SK-N-SH (cell line): ENCODE measurements at regions not wholly inside any gene's neighbourhood (a gene's known extent, or its start where the extent isn't known, plus 50 kb on each side); places are given as distances from the start of the nearest gene placed in this dataset.
"Not testable (repeated sequence)": the region's sequence is repeated elsewhere in the genome, so short reads cannot be mapped to it uniquely, and the experiment has no call there.

ENCODE experiments used
- CTCF ChIA-PET: fragments of 300-600, 350-600 bp; formaldehyde crosslinking; extraction: SDS; loops from one replicate; lab custom pipeline; 2021; lab: Yijun Ruan, JAX
- POLR2A ChIA-PET: fragments of 350-600 bp; sonication (Branson Sonifier 250); formaldehyde crosslinking; extraction: SDS; loops from one replicate; lab custom pipeline; 2020; ENCODE audit warnings: antibody characterized with exemption, inconsistent platforms; lab: Yijun Ruan, JAX
- DNase-seq: peaks from one replicate; pipeline ENCODE4 v3.0.0; 2012
- H2AFZ ChIP-seq: fragments of 200-600 bp; sonication (generic); 2 replicates; pipeline ENCODE4 v1.8.1; 2016; ENCODE audit warnings: antibody characterized with exemption, mild to moderate bottlenecking, low read depth
- H3F3A ChIP-seq: fragments of 200-600 bp; sonication (generic); replicated peaks from 2 replicates; pipeline ENCODE3; 2016; ENCODE audit warnings: antibody characterized with exemption, mild to moderate bottlenecking; ENCODE audit not compliant: insufficient read depth
- H3K27ac ChIP-seq, 2 experiments: fragments of 200-500 bp in 1 of 2; fragments of 200-600 bp in 1 of 2; sonication (Bioruptor generic) in 1 of 2; sonication (generic), shearing (Covaris generic) in 1 of 2; 2 replicates each; pipeline versions ENCODE4 v1.5.1 to v1.6.1; 2014 to 2016; ENCODE audit warnings: low read depth in 2 of 2, inconsistent platforms in 1 of 2, low read length in 1 of 2, mild to moderate bottlenecking in 1 of 2, mixed read lengths in 1 of 2
- H3K27me3 ChIP-seq: fragments of 200-600 bp; sonication (generic), shearing (Covaris generic); 2 replicates; pipeline ENCODE4 v1.6.1; 2016; ENCODE audit warnings: mixed run types; ENCODE audit not compliant: insufficient read depth
- H3K36me3 ChIP-seq, 2 experiments: fragments of 200-500 bp in 1 of 2; fragments of 200-600 bp in 1 of 2; sonication (Bioruptor generic) in 1 of 2; sonication (generic) in 1 of 2; replicated peaks in 1 of 2; 2 replicates each; pipeline versions ENCODE3 to v1.5.1; 2014 to 2016; ENCODE audit warnings: low read length in 1 of 2, mild to moderate bottlenecking in 1 of 2; ENCODE audit not compliant: insufficient read depth in 2 of 2, control insufficient read depth in 1 of 2
- H3K4me1 ChIP-seq, 2 experiments: fragments of 200-500 bp in 1 of 2; fragments of 200-600 bp in 1 of 2; sonication (Bioruptor generic) in 1 of 2; sonication (generic), shearing (Covaris generic) in 1 of 2; 2 replicates each; pipeline versions ENCODE4 v1.5.1 to v1.6.1; 2014 to 2016; ENCODE audit warnings: low read depth in 1 of 2, low read length in 1 of 2, mixed run types in 1 of 2; ENCODE audit not compliant: insufficient read depth in 2 of 2, control insufficient read depth in 1 of 2
- H3K4me2 ChIP-seq: fragments of 200-600 bp; sonication (generic), shearing (Covaris generic); 2 replicates; pipeline ENCODE4 v1.6.1; 2017; ENCODE audit warnings: mixed run types
- H3K4me3 ChIP-seq, 2 experiments: fragments of 200-500 bp in 1 of 2; fragments of 200-600 bp in 1 of 2; sonication (Bioruptor generic) in 1 of 2; sonication (generic), shearing (Covaris generic) in 1 of 2; 2 replicates each; pipeline versions ENCODE4 v1.5.1 to v1.8.1; 2014 to 2016; ENCODE audit warnings: low read depth in 2 of 2, inconsistent platforms in 1 of 2, low read length in 1 of 2, mild to moderate bottlenecking in 1 of 2, mixed read lengths in 1 of 2, moderate library complexity in 1 of 2
- H3K79me2 ChIP-seq: fragments of 200-600 bp; sonication (generic); 2 replicates; pipeline ENCODE4 v1.8.1; 2017; ENCODE audit warnings: mild to moderate bottlenecking; ENCODE audit not compliant: insufficient read depth
- H3K9ac ChIP-seq: fragments of 200-600 bp; sonication (generic); 2 replicates; pipeline ENCODE4 v1.6.1; 2017; ENCODE audit warnings: mixed run types
- H3K9me2 ChIP-seq: fragments of 200-600 bp; sonication (generic); 2 replicates; pipeline ENCODE4 v1.6.1; 2017; ENCODE audit warnings: mixed run types
- H3K9me3 ChIP-seq: fragments of 200-600 bp; sonication (generic); 2 replicates; pipeline ENCODE4 v1.6.1; 2017; ENCODE audit warnings: mixed run types, mild to moderate bottlenecking, moderate library complexity
- H4K20me1 ChIP-seq: fragments of 200-600 bp; sonication (generic); 2 replicates; pipeline ENCODE4 v1.6.1; 2017; ENCODE audit warnings: mild to moderate bottlenecking, mixed run types; ENCODE audit not compliant: insufficient read depth
- CHD2 ChIP-seq: fragments of 150-350 bp; IDR thresholded peaks from 2 replicates; pipeline ENCODE4 v1.6.1; 2018; ENCODE audit warnings: low read length; ENCODE audit not compliant: partially characterized antibody
- EP300 ChIP-seq, 2 experiments: IDR thresholded peaks; 2 replicates each; pipeline versions ENCODE4 v1.4.0 to v1.6.1; 2012; ENCODE audit warnings: borderline replicate concordance in 1 of 2, low read depth in 1 of 2, low read length in 1 of 2
- FOSL2 ChIP-seq: IDR thresholded peaks from 2 replicates; pipeline ENCODE4 v1.4.0; 2012; ENCODE audit warnings: low read depth, mild to moderate bottlenecking, moderate library complexity, borderline replicate concordance
- FOXM1 ChIP-seq: IDR thresholded peaks from 2 replicates; pipeline ENCODE4 v1.4.0; 2012; ENCODE audit warnings: low read depth, mild to moderate bottlenecking
- GABPA ChIP-seq: IDR thresholded peaks from 2 replicates; pipeline ENCODE4 v1.4.0; 2012; ENCODE audit warnings: low read depth, mild to moderate bottlenecking
- GATA2 ChIP-seq: sonication (generic); formaldehyde crosslinking; IDR thresholded peaks from 2 replicates; pipeline ENCODE4 v1.5.0; 2020; ENCODE audit warnings: mild to moderate bottlenecking, missing genetic modification reagents
- JUND ChIP-seq: IDR thresholded peaks from 2 replicates; pipeline ENCODE4 v1.4.0; 2012
- MEF2A ChIP-seq: IDR thresholded peaks from 2 replicates; pipeline ENCODE4 v1.4.0; 2012; ENCODE audit warnings: low read depth, borderline replicate concordance
- REST ChIP-seq: IDR thresholded peaks from 2 replicates; pipeline ENCODE4 v1.6.1; 2012; ENCODE audit warnings: mild to moderate bottlenecking, low read depth, low read length, moderate library complexity
- RXRA ChIP-seq: IDR thresholded peaks from 2 replicates; pipeline ENCODE4 v1.4.0; 2012; ENCODE audit warnings: low read depth, mild to moderate bottlenecking, borderline replicate concordance
- SIN3A ChIP-seq: IDR thresholded peaks from 2 replicates; pipeline ENCODE4 v1.6.1; 2012; ENCODE audit warnings: low read depth, mild to moderate bottlenecking, low read length, moderate library complexity, borderline replicate concordance
- TAF1 ChIP-seq: IDR thresholded peaks from 2 replicates; pipeline ENCODE4 v1.6.1; 2012; ENCODE audit warnings: low read depth, mild to moderate bottlenecking, low read length, moderate library complexity, borderline replicate concordance
- TCF12 ChIP-seq: IDR thresholded peaks from 2 replicates; pipeline ENCODE4 v1.4.0; 2012
- TEAD4 ChIP-seq: IDR thresholded peaks from 2 replicates; pipeline ENCODE4 v1.4.0; 2012; ENCODE audit warnings: mild to moderate bottlenecking, borderline replicate concordance; ENCODE audit not compliant: insufficient read depth
- USF1 ChIP-seq: IDR thresholded peaks from 2 replicates; pipeline ENCODE4 v1.4.0; 2012; ENCODE audit warnings: low read depth, borderline replicate concordance
- YY1 ChIP-seq: IDR thresholded peaks from 2 replicates; pipeline ENCODE4 v1.4.0; 2012; ENCODE audit warnings: low read depth, mild to moderate bottlenecking
- WGBS: methylation state at CpG from one replicate; pipeline ENCODE4 v1.1.6; 2017; ENCODE audit warnings: low lambda C conversion rate; 5-methylcytosine and 5-hydroxymethylcytosine counted together
- TF ChIP-seq, protein P1 (sequence below): IDR thresholded peaks from 2 replicates; pipeline ENCODE4; 2012
- TF ChIP-seq, protein P2 (sequence below): fragments of 150-350 bp; IDR thresholded peaks from 2 replicates; pipeline ENCODE4 v1.6.1; 2017; ENCODE audit warnings: antibody characterized with exemption, low read length, low read depth, borderline replicate concordance

GRCh38 chr12:43196268-43196907, 355.6 kb downstream of the ADAMTS20 start:
- Histone ChIP-seq H3K27ac (no peak overlapping the region), H4K20me1 (no peaks in the 10 kb centered on the region), H3K4me2 (no peak overlapping the region), H3K4me3 (no peak overlapping the region), H3K9ac (no peak overlapping the region), H3K9me2 (no peaks in the 10 kb centered on the region), H3K36me3 (no peaks in the 10 kb centered on the region), H3K79me2 (no peaks in the 10 kb centered on the region), H3K27me3 (no peaks in the 10 kb centered on the region), H3F3A (no peaks in the 10 kb centered on the region), H3K9me3 (no peaks in the 10 kb centered on the region)
- DNase-seq = no peak
- TF ChIP-seq EP300 (IDR thresholded peaks at IDR 0.05; ENCODE audit: borderline replicate concordance in 1 of 2, low read depth in 1 of 2, low read length in 1 of 2) (no peak), FOXM1 (no peak), GATA2 (no peak), REST (no peak), JUND (no peak), YY1 (no peak), SIN3A (no peak), RXRA (no peak), GABPA (no peak), FOSL2 (no peak), TAF1 (no peak), MEF2A (no peak), USF1 (no peak), TEAD4 (no peak), TCF12 (no peak), CHD2 (no peak)
- TF ChIP-seq, protein P1, sequence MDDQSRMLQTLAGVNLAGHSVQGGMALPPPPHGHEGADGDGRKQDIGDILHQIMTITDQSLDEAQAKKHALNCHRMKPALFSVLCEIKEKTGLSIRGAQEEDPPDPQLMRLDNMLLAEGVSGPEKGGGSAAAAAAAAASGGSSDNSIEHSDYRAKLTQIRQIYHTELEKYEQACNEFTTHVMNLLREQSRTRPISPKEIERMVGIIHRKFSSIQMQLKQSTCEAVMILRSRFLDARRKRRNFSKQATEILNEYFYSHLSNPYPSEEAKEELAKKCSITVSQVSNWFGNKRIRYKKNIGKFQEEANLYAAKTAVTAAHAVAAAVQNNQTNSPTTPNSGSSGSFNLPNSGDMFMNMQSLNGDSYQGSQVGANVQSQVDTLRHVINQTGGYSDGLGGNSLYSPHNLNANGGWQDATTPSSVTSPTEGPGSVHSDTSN = no peak
- TF ChIP-seq, protein P2, sequence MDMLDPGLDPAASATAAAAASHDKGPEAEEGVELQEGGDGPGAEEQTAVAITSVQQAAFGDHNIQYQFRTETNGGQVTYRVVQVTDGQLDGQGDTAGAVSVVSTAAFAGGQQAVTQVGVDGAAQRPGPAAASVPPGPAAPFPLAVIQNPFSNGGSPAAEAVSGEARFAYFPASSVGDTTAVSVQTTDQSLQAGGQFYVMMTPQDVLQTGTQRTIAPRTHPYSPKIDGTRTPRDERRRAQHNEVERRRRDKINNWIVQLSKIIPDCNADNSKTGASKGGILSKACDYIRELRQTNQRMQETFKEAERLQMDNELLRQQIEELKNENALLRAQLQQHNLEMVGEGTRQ = no peak
- TF ChIP-seq, all 33 proteins: peak for 0
- 41% methylated on average over 2 of the region's 2 CpGs for WGBS
- Histone ChIP-seq H3K4me1 (no peaks in the 10 kb centered on the region), H2AFZ (no peak overlapping the region)
- ChIA-PET CTCF (no interaction called here), POLR2A (no interaction called here)

DNA sequence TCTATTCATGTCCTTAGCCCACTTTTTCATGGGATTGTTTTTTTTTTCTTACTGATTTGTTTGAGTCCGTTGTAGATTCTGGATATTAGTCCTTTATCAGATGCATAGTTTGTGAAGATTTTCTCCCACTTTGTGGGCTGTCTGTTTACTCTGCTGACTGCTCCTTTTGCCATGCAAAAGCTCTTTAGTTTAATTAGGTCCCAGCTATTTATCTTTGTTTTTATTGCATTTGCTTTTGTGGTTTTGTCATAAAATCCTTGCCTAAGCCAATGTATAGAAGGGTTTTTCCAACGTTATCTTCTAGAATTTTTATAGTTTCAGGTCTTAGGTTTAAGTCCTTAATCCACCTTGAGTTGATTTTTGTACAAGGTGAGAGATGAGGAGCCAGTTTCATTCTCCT, 358.9 kb downstream of the ADAMTS20 start:
- CTCF ChIA-PET, H3K9me2 ChIP-seq, POLR2A ChIA-PET, H3K9me3 ChIP-seq, H3K27me3 ChIP-seq, H3K4me1 ChIP-seq, H2AFZ ChIP-seq, H3K36me3 ChIP-seq, H4K20me1 ChIP-seq, H3K9ac ChIP-seq, H3K79me2 ChIP-seq, H3K4me2 ChIP-seq, H3K27ac ChIP-seq, H3K4me3 ChIP-seq, H3F3A ChIP-seq, DNase-seq: not testable (repeated sequence)
- WGBS = 29% methylated on average over 2 of the region's 2 CpGs

DNA sequence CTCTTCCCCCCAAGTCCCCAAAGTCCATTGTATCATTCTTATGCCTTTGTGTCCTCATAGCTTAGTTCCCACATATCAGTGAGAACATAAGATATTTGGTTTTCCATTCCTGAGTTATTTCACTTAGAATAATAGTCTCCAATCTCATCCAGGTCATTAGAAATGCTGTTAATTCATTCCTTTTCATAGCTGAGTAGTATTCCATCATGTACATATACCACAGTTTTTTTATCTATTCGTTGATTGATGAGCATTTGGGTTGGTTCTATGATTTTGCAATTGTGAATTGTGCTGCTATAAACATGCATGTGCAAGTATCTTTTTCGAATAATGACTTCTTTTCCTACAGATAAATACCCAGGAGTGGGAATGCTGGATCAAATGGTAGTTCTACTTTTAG, 359.6 kb downstream of the ADAMTS20 start:
- H3K27ac ChIP-seq, DNase-seq, H3K27me3 ChIP-seq, H4K20me1 ChIP-seq, H3K9me3 ChIP-seq, H3K9ac ChIP-seq, POLR2A ChIA-PET, H3K4me3 ChIP-seq, CTCF ChIA-PET, H3K4me1 ChIP-seq, H3K4me2 ChIP-seq, H2AFZ ChIP-seq, H3K79me2 ChIP-seq, H3F3A ChIP-seq, H3K36me3 ChIP-seq, H3K9me2 ChIP-seq: not testable (repeated sequence)
- WGBS = 15% methylated on average over 2 of the region's 2 CpGs
